ENCODE measurements at regions not wholly inside any gene's neighbourhood (a gene's known extent, or its start where the extent isn't known, plus 50 kb on each side); places are given as distances from the start of the nearest gene placed in this dataset.

- TF ChIP-seq, protein P1, sequence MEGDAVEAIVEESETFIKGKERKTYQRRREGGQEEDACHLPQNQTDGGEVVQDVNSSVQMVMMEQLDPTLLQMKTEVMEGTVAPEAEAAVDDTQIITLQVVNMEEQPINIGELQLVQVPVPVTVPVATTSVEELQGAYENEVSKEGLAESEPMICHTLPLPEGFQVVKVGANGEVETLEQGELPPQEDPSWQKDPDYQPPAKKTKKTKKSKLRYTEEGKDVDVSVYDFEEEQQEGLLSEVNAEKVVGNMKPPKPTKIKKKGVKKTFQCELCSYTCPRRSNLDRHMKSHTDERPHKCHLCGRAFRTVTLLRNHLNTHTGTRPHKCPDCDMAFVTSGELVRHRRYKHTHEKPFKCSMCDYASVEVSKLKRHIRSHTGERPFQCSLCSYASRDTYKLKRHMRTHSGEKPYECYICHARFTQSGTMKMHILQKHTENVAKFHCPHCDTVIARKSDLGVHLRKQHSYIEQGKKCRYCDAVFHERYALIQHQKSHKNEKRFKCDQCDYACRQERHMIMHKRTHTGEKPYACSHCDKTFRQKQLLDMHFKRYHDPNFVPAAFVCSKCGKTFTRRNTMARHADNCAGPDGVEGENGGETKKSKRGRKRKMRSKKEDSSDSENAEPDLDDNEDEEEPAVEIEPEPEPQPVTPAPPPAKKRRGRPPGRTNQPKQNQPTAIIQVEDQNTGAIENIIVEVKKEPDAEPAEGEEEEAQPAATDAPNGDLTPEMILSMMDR (conservative IDR thresholded peaks at IDR 0.05 in 1 of 2, IDR thresholded peaks at IDR 0.05 in 1 of 2; ENCODE audit: low read depth in 1 of 2, low read length in 2 of 2), result no peak
- TF ChIP-seq EZH2 (IDR thresholded peaks at IDR 0.05; ENCODE audit: low read length, missing control alignments), result no peak
These were observed 473.4 kb upstream of the GNPDA2 start for GRCh38 chr4:45199736-45200135.

Data from fibroblast of lung (primary cell).